ENCODE measurements at regions not wholly inside any gene's neighbourhood (a gene's known extent, or its start where the extent isn't known, plus 50 kb on each side); places are given as distances from the start of the nearest gene placed in this dataset.

DNA sequence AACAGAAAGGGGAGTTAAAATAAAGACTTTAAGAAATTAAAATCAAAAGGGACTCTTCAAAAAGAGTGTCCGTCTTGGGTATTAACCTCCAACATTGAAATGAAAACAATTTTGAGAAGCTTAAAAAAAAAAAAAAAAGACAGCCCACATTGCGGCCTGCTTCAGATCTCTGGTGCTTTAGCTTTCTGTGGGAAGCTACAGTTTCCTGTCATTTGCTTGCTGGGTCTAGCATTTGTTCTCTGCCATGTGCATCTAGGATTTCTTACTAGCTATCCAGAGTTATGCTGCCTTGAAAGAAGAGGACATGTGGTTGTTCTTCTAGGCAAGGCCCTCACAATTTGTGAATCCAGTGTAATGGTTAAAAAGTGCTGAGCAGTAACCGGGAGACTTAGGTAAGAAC, 375.3 kb downstream of the SLC4A3 start:
- no peak for ATAC-seq (ENCODE audit: low FRiP score)
- TF ChIP-seq, protein P1, sequence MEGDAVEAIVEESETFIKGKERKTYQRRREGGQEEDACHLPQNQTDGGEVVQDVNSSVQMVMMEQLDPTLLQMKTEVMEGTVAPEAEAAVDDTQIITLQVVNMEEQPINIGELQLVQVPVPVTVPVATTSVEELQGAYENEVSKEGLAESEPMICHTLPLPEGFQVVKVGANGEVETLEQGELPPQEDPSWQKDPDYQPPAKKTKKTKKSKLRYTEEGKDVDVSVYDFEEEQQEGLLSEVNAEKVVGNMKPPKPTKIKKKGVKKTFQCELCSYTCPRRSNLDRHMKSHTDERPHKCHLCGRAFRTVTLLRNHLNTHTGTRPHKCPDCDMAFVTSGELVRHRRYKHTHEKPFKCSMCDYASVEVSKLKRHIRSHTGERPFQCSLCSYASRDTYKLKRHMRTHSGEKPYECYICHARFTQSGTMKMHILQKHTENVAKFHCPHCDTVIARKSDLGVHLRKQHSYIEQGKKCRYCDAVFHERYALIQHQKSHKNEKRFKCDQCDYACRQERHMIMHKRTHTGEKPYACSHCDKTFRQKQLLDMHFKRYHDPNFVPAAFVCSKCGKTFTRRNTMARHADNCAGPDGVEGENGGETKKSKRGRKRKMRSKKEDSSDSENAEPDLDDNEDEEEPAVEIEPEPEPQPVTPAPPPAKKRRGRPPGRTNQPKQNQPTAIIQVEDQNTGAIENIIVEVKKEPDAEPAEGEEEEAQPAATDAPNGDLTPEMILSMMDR (IDR thresholded peaks at IDR 0.05) = no peak
- no peak for DNase-seq (ENCODE audit: low spot score)

DNA sequence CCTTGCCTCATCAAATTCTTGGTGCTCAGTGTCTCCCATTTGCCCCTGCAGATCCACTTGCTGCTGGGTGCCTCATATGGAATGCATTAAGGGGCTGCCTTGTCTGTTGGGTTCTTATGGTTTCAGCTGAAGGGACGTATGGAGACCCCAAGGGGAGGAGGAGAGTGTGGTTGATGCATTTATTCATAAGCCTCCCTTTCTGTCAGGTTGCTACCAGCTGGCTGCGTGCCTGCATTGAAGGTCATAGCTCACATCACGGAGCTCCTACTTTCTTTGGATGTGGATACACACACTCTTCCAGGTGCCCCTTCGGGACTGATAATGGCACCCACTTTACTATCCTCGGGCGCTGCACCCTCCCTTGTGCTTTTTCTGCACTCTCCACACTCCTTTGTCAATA, 377.9 kb downstream of the SLC4A3 start:
- DNase-seq (ENCODE audit: low spot score) (no peak), ATAC-seq (ENCODE audit: low FRiP score) (no peak)
- TF ChIP-seq, protein P1 (IDR thresholded peaks at IDR 0.05) = no peak

DNA sequence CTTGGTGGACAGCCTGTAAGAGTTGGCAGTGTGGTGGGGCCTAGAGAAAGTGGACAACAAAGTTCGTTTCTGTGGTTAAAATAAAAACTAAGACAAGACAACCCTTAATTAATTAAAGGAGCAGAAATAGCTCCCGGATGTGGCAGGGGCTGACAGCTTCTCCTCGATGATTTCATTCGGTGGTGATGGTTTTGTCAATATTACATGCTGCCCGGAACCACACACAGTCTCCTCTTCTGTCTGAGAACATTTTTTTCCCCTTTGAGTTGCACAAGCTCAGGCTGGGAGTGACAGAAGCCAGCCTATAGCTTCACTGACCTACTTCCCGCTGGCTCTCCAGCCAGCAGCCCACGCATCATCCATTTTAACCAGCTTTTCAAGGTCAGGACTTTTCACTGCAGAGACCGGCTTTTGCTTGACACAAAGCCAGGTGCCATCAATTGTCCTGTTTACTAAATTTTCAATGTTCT, 378.8 kb downstream of the SLC4A3 start:
- no peak for DNase-seq (ENCODE audit: low spot score)
- ATAC-seq (ENCODE audit: low FRiP score) = peak; percentile 58
- TF ChIP-seq, protein P1 (IDR thresholded peaks at IDR 0.05) = no peak

DNA sequence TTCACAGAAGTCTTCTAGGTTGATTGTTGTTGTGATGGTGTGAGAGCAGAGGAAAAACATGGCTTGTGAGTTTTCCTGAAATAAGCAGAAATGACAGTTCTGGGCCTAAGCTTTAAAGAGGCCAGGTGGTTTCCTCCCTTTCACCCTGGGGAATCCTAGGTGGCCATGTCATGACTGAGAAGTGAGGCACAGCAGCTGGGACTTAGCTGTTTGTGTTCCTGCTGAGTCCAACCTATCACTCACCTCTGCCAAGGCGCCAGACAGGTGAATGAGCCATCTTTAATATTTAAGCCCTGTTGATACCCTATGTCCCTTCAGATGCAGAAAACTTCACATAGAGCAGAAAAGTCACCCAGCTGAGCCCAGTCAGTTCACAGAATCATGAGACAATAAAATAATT, 384.4 kb downstream of the SLC4A3 start:
- DNase-seq (ENCODE audit: low spot score) (no peak), ATAC-seq (ENCODE audit: low FRiP score) (no peak)
- TF ChIP-seq, protein P1 (IDR thresholded peaks at IDR 0.05) = no peak

DNA sequence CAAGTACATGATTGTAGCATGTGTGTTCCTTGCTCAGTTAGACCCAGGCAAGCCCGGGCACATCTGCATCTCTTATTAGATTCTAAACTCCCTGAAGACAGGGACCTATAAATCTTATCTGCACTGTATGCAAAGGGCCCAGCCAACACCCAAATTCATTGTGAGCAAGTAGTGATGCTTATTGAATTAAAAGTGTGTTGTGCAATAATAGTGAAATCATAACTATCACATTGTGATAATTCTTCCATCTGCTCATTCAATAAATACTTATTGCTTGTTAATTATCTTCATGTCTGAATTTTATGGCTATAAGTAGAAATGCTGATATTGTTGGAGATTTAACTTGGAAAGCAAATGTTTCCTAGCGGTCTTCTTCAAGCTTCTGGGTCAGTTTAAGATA, 387.5 kb downstream of the SLC4A3 start:
- ATAC-seq (ENCODE audit: low FRiP score) = no peak
- DNase-seq (ENCODE audit: low spot score) = no peak
- TF ChIP-seq, protein P1 (IDR thresholded peaks at IDR 0.05) = no peak

DNA sequence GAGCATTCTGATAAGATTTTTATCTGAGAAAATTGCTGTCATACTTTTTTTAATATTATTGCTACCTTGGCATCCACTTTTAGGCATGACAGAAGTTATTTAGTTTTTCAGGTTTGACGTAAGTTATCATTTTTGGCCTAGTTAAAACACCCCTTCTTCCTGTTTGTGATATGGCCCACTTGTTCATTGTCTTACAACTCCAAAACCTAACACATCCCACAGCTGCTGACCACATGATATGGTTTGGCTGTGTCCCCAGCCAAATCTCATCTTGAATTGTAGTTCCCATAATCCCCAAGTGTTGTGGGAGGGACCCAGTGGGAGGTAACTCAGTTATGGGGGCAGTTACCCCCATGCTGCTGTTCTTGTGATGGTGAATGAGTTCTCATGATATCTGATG, 388.1 kb downstream of the SLC4A3 start:
- ATAC-seq (ENCODE audit: low FRiP score) = no peak
- no peak for DNase-seq (ENCODE audit: low spot score)
- TF ChIP-seq, protein P1 (IDR thresholded peaks at IDR 0.05) = no peak

DNA sequence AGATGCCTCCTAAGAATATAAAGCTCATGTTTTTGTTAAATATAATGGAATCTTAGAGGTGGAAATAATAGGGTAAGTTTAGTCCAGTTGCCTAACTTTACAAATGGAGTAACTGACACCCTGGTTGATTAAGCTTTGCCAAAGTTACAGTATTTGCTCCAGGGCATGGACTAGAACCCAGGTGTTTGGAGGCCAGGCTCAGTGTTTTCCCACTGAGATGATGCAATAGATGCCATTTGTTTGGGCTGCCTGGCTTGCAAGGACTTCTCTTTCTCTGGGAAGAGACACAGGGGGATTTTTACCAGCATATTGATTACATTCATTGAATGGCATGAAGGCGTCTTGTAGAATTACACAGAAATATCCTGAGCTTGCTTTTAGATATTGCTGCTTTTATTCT, 397.8 kb downstream of the SLC4A3 start:
- ATAC-seq (ENCODE audit: low FRiP score) (no peak), DNase-seq (ENCODE audit: low spot score) (no peak)
- TF ChIP-seq, protein P1 (IDR thresholded peaks at IDR 0.05) = no peak

All from omental fat pad (tissue), 3 donors.